Central memory CD8-positive, alpha-beta T cell (primary cell): ENCODE measurements at regions not wholly inside any gene's neighbourhood (a gene's known extent, or its start where the extent isn't known, plus 50 kb on each side); places are given as distances from the start of the nearest gene placed in this dataset.

Experiments used
- ATAC-seq: fragments of 150-1000 bp; cut with Tn5 transposase; replicated peaks from 2 replicates; pipeline ENCODE4 v1.10.0; 2022; ENCODE audit warnings: mild to moderate bottlenecking, moderate FRiP score, moderate number of reproducible peaks; ENCODE audit not compliant: poor library complexity, severe bottlenecking; ENCODE audit errors: extremely low read depth
- DNase-seq, 2 donors: peaks; one replicate each; pipeline ENCODE4 v3.0.0; 2021; ENCODE audit warnings: low spot score in 2 of 2
- H3K27ac Mint-ChIP-seq: one replicate; pipeline ENCODE4 v1.8.0; 2022; ENCODE audit warnings: low read depth, mild to moderate bottlenecking, moderate library complexity, mixed read lengths
- H3K27me3 Mint-ChIP-seq: one replicate; pipeline ENCODE4 v1.8.0; 2022; ENCODE audit warnings: mixed read lengths
- H3K36me3 Mint-ChIP-seq: one replicate; pipeline ENCODE4 v1.8.0; 2022; ENCODE audit warnings: mild to moderate bottlenecking, moderate library complexity, mixed read lengths; ENCODE audit not compliant: insufficient read depth
- H3K4me1 Mint-ChIP-seq: one replicate; pipeline ENCODE4 v1.8.0; 2022; ENCODE audit warnings: mixed read lengths
- H3K4me3 Mint-ChIP-seq: one replicate; pipeline ENCODE4 v1.8.0; 2022; ENCODE audit warnings: mild to moderate bottlenecking, moderate library complexity, mixed read lengths
- H3K9me3 Mint-ChIP-seq: one replicate; pipeline ENCODE4 v1.8.0; 2022; ENCODE audit warnings: mixed read lengths

DNA sequence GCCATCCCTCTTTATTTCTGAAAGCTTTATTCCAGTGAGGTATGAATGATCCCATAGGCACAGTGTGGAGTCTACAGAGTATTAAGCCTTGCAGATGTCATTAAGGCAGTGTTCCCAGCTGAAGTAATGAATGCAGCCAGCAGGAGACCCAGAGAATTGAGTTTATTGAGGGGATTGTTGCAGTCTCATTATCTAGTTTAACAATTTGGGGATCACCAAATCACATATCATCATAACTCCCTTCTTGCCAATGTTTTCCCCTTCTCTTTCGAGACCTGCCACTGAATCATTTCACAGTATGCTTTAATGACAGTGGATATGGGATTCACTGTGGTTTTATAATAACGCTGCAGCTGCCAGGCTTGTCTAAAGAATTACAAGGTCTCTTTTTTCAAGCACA lies 249.3 kb upstream of the FSHR start:
- ATAC-seq: no peak
- Mint-ChIP-seq H3K27me3 (no peaks in the 10 kb centered on the region), H3K9me3 (peaks cover 32% of the 10 kb centered on the region), H3K27ac (no peak overlapping the region), H3K36me3 (no peaks in the 10 kb centered on the region), H3K4me1 (no peaks in the 10 kb centered on the region), H3K4me3 (no peak overlapping the region)
- DNase-seq: no peak

DNA sequence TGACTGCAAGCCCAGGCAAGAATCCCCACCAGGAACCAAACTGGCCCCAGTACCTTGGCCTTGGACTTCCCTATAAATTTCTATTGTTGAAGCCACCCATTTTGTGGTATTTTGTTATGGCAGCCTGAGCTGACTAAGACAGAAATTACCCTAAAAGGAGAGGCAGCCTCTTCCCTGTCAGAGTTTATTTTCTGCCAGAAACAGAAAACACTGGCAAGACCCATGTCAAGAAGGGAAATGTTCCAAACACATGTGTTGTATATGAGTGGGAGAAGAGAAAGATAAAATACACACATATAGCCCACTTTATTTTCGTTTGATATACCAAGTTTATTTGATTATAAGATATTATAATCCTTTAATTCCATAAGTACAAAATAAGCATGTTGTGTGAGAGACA lies 225.1 kb upstream of the FSHR start:
- no peaks in the 10 kb centered on the region for H3K27me3 Mint-ChIP-seq
- H3K4me3 Mint-ChIP-seq: no peak overlapping the region

DNA sequence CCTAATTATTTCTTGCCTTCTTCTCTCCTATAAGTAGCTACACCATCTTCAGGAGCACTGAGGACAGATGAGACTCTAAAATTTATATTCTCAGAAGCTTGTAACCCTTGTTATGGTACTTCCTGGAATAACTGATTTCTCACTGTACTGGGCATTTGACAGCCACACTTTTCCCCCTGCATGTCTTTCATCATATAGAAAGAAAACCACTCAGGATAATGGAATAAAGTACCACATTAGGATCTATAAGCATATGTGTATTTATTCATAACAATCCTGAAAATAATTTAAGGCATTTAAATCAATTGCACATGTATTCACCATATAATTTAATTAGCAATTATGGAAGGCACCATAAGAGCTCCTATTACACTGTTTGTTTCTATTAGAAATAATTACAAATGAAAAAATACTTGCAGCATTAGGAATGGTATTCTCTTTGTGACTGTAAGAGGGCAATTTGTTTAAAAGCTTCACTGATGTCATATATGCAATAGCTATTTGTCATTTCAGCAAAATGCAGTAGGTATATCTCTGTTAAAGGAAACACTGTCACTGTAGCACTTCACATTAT lies 216.9 kb upstream of the FSHR start:
- Mint-ChIP-seq H3K36me3 (no peaks in the 10 kb centered on the region), H3K27me3 (no peaks in the 10 kb centered on the region), H3K9me3 (peaks cover 11% of the 10 kb centered on the region), H3K4me3 (no peak overlapping the region), H3K4me1 (no peaks in the 10 kb centered on the region), H3K27ac (no peak overlapping the region)
- DNase-seq (no peak), ATAC-seq (no peak)

More for the DNA sequence above, 225.1 kb upstream of the FSHR start:
- Mint-ChIP-seq H3K4me1 (no peaks in the 10 kb centered on the region), H3K9me3 (peaks cover 28% of the 10 kb centered on the region), H3K27ac (no peak overlapping the region), H3K36me3 (no peaks in the 10 kb centered on the region)
- DNase-seq (no peak), ATAC-seq (no peak)

DNA sequence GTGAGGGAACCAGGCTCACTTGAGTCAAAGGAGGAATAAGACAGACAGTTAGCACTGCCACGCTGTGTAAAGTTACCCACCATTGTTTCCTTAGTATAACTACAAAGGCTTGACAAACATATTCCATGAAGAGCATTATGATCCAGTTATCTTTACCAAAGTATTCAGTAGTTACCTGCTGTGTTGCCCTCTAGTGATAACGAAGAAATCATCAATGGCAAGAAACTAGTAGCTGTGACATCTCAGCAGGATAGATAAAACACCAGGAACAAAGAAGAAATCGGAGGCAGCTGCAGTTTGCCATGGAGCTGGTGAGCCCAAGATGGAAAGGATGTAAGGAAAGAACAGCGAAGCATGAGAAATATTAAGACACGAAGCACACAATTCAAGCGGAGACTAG lies 215.3 kb upstream of the FSHR start:
- DNase-seq (no peak), ATAC-seq (no peak)
- Mint-ChIP-seq H3K4me1 (no peaks in the 10 kb centered on the region), H3K27ac (no peak overlapping the region), H3K4me3 (no peak overlapping the region), H3K27me3 (no peaks in the 10 kb centered on the region), H3K9me3 (peaks cover 11% of the 10 kb centered on the region), H3K36me3 (no peaks in the 10 kb centered on the region)

DNA sequence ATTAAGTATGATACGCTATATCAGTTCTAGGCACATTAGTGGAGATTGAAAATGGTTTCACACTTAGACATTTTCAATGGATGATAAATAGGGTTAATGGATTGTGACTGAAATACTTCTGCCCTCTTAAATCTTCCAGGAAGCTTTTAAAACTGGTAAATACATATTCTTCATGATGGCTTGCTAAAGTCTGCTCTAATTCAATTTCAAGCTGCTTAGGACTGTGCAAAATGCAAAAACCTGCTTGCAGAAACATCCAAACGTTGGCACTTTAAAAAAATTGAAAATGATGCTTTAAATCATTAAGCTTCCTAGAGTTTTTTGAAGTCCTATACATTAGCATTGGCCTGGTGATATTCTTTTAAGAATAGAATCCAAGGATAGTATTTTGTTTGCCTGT lies 214.8 kb upstream of the FSHR start:
- Mint-ChIP-seq H3K9me3 (peaks cover 11% of the 10 kb centered on the region), H3K4me3 (no peak overlapping the region), H3K27ac (no peak overlapping the region), H3K27me3 (no peaks in the 10 kb centered on the region), H3K4me1 (no peaks in the 10 kb centered on the region), H3K36me3 (no peaks in the 10 kb centered on the region)
- DNase-seq (no peak), ATAC-seq (no peak)

DNA sequence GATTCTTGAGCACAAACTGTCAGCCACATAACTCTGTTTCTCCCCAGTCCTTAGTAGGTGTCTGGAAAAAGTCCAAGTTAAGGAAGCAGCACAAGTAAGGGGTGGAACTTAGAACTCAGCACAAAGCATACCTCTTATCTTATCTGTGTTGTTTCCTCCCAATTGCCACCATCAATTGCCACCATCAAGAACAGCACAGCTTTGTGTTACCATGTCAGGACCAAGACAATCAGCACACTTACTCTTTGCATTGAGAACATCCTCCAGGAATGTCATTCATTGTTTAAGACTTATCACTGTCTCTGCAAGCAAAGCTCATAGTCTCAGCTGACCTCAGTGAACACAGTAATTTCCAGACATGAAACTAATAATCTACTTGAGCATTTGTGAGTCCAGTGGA lies 212.7 kb upstream of the FSHR start:
- Mint-ChIP-seq H3K27ac (no peak overlapping the region), H3K9me3 (peaks cover 11% of the 10 kb centered on the region), H3K4me1 (no peaks in the 10 kb centered on the region), H3K27me3 (no peaks in the 10 kb centered on the region), H3K4me3 (no peak overlapping the region), H3K36me3 (no peaks in the 10 kb centered on the region)
- DNase-seq: no peak
- no peak for ATAC-seq

DNA sequence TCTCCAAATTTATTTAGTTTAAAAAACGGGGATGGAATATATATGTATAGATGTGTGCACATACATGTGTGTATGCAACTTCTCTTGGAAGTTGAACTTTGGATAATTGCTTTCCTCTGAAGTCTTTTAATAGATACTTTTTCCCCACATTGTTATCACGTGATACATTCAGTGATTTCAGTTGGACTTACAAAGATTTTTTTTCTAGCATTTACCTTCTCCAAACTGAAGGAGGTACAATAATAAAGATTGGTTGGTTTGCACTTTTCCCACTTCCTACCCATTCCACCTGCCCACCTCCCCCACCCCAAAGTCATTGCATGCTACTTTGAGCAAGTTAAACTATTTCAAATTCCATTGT lies 206.1 kb upstream of the FSHR start:
- Mint-ChIP-seq H3K9me3 (peaks cover 18% of the 10 kb centered on the region), H3K27ac (no peak overlapping the region), H3K4me3 (no peak overlapping the region), H3K4me1 (no peaks in the 10 kb centered on the region), H3K27me3 (no peaks in the 10 kb centered on the region), H3K36me3 (no peaks in the 10 kb centered on the region)
- ATAC-seq (no peak), DNase-seq (no peak)

DNA sequence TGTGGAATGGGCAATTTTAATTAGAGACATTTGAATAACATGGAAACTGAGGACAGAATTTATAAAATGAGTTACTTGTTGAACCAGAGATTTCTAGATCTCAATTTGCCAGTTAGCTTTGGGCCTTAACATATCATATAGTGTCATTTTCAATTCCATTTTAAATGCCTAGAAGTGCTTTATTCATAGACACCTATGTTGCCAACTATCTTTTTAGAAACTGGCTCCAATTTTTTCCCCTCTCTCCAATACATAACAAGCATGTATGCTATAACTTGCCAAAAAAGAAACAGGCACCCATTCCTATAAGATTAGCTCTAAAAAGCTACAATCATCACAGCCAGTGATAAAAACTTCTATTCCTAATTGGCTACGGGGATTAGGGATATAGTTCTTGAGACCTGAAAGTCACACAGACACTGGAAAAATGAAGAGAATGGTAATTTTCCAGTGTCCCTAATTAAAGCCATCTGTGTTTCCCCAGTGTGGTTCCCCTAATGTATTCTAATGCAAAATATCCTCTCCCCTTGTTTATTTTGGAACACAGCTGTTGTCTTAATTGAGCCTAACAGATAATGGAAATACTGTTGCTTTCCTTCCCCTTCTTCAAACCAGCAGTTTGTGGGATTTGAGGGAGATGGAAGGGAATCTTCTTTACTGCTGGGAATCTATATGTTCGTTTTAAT lies 205.5 kb upstream of the FSHR start:
- H3K9me3 Mint-ChIP-seq: peaks cover 18% of the 10 kb centered on the region
- no peaks in the 10 kb centered on the region for H3K27me3 Mint-ChIP-seq
- DNase-seq: no peak
- ATAC-seq: no peak
- no peak overlapping the region for H3K27ac Mint-ChIP-seq
- no peaks in the 10 kb centered on the region for H3K36me3 Mint-ChIP-seq
- H3K4me3 Mint-ChIP-seq: no peak overlapping the region
- H3K4me1 Mint-ChIP-seq: no peaks in the 10 kb centered on the region

DNA sequence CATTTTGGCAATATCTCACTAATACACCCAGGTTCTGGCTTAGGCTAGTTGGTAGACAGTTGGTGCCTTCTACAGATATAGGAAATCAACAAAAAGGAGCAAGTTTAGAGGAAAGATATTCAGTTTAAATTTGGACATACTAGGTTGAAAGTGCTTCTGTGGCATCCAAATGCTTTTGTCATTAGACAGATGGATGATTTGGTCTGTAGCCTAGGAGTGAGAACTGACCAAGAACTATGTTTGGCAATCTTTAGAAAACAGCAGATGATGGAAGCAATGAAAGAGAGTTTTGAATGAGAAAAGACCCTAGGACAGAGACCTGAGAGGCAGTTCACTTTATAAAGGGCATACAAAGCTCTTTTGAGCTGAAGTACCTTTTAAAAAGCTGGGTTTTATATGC lies 201.3 kb upstream of the FSHR start:
- no peak overlapping the region for H3K4me3 Mint-ChIP-seq

DNA sequence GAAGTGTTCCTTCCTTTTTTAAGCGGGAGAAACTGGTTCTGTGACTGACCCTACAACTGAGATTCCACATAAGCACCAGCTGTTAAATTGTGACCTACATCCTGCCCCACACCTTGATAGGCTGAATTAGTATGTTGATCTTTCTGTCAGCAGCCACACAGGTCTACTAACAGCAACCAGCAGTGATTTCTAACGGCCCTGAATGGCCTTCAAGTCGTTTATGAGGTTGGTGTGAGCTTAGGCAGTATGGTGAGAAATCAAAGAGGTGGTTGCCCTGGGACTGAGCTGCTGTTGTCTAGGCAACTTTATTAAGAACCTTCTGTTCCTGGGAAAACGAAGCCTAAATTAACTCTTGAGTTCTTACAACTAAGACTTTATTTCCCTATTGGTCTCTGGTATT lies 197.2 kb upstream of the FSHR start:
- DNase-seq (no peak), ATAC-seq (no peak)
- H3K27me3 Mint-ChIP-seq: no peaks in the 10 kb centered on the region
- H3K9me3 Mint-ChIP-seq: peaks cover 13% of the 10 kb centered on the region
- H3K36me3 Mint-ChIP-seq: no peaks in the 10 kb centered on the region
- H3K4me1 Mint-ChIP-seq: no peaks in the 10 kb centered on the region
- no peak overlapping the region for H3K27ac Mint-ChIP-seq
- H3K4me3 Mint-ChIP-seq: no peak overlapping the region

More for the DNA sequence above, 201.3 kb upstream of the FSHR start:
- no peaks in the 10 kb centered on the region for H3K27me3 Mint-ChIP-seq
- no peak for DNase-seq
- no peaks in the 10 kb centered on the region for H3K36me3 Mint-ChIP-seq
- peaks cover 22% of the 10 kb centered on the region for H3K9me3 Mint-ChIP-seq
- H3K4me1 Mint-ChIP-seq: no peaks in the 10 kb centered on the region
- H3K27ac Mint-ChIP-seq: no peak overlapping the region
- no peak for ATAC-seq

DNA sequence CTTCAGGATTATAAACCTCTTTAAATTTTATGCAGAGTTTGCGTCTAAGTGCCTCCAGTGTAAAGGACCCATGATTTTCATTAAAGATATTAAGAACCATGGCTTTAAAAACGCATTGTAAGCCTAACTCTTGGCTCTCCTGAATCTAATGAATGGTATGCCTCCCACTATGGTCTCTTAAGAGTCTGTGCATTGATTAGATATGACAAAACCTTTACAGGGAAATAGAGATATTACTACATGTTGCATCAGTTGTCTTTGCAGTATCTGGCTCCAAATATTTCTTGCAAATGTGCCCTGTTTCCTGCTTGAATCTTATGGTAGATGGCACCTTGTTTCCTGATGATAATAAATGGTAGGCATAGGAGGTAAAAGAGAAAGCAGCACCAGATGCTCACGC lies 189.3 kb upstream of the FSHR start:
- no peaks in the 10 kb centered on the region for H3K4me1 Mint-ChIP-seq
- ATAC-seq (no peak), DNase-seq (no peak)
- no peak overlapping the region for H3K4me3 Mint-ChIP-seq
- no peak overlapping the region for H3K27ac Mint-ChIP-seq
- peaks cover 14% of the 10 kb centered on the region for H3K9me3 Mint-ChIP-seq
- no peaks in the 10 kb centered on the region for H3K27me3 Mint-ChIP-seq
- no peaks in the 10 kb centered on the region for H3K36me3 Mint-ChIP-seq

DNA sequence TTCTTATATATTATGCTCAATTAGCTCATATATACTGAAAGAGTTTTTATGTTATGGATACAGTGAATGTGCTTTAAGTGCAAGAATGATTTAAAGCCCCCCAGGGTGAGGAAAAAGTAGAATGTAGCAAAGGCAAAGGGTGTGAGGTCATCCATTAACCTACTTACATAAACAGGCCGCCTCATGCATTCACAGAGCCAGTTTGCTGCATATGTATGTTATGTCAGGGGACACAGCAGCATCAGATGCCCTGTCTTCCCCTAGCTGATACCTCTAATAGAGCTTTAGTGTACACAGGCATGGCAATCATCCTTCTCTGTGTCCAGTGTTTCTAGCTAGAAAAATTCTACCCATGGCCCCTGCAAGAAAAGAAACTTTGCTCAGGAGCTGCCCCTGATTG lies 187.8 kb upstream of the FSHR start:
- Mint-ChIP-seq H3K9me3 (peaks cover 10% of the 10 kb centered on the region), H3K4me3 (no peak overlapping the region), H3K27me3 (no peaks in the 10 kb centered on the region), H3K36me3 (no peaks in the 10 kb centered on the region), H3K27ac (no peak overlapping the region), H3K4me1 (no peaks in the 10 kb centered on the region)
- no peak for ATAC-seq
- no peak for DNase-seq

DNA sequence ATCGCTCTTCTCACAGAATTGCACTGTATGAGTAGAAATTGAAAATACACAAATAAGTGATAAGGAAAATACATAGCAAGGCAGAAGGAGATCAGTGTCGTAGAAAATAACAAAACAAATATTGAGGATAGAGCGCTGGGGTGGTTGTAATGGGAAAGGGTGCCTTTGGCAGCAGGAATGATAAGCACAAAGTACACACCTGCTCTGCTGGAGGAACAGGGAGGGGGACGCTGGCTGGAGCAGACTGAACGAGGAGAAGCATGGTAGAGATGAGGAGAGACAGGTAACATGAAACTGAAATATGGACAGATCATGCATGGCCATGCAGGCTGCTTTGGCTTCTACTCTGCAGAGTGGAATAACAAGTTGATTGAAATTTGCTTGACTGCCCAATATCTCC lies 181.2 kb upstream of the FSHR start:
- Mint-ChIP-seq H3K36me3 (no peaks in the 10 kb centered on the region), H3K27me3 (no peaks in the 10 kb centered on the region), H3K4me1 (no peaks in the 10 kb centered on the region), H3K27ac (no peak overlapping the region), H3K4me3 (no peak overlapping the region), H3K9me3 (peaks cover 19% of the 10 kb centered on the region)
- DNase-seq (no peak), ATAC-seq (no peak)
